ENCODE measurements at regions not wholly inside any gene's neighbourhood (a gene's known extent, or its start where the extent isn't known, plus 50 kb on each side); places are given as distances from the start of the nearest gene placed in this dataset.

- no peak overlapping the region for H3K14ac ChIP-seq (ENCODE audit: insufficient read length)
- H3K79me2 ChIP-seq (ENCODE audit: control insufficient read depth in 1 of 2, insufficient read depth in 2 of 2, low read length in 2 of 2): no peaks in the 10 kb centered on the region
- no peak overlapping the region for H2BK5ac ChIP-seq (ENCODE audit: low read depth, low read length)
- H2BK15ac ChIP-seq (ENCODE audit: low read length): no peak overlapping the region
- H3K4me3 ChIP-seq (ENCODE audit: extremely low read depth in 1 of 4, insufficient read depth in 2 of 4, low read depth in 3 of 4, low read length in 4 of 4): no peak overlapping the region
- FAIRE-seq (peak; percentile 19), DNase-seq (ENCODE audit: low read depth in 1 of 2, low spot score in 2 of 2) (no peak)
- no peak overlapping the region for H4K5ac ChIP-seq (ENCODE audit: insufficient read length, low read depth, low read length)
- no peaks in the 10 kb centered on the region for H3K79me1 ChIP-seq (ENCODE audit: low read depth, low read length)
- no peak overlapping the region for H2AFZ ChIP-seq (ENCODE audit: low read length)
- no peak overlapping the region for H4K8ac ChIP-seq (ENCODE audit: extremely low read depth, insufficient read depth, low read length)
- ChIA-PET CTCF (ENCODE audit: partially characterized antibody) (no interaction called here), POLR2A (ENCODE audit: partially characterized antibody) (no interaction called here)
- no peak overlapping the region for H2BK20ac ChIP-seq (ENCODE audit: low read length)
- H3K4ac ChIP-seq (replicated peaks; ENCODE audit: insufficient read length, low read depth, low read length): no peak overlapping the region
- H3K56ac ChIP-seq (replicated peaks; ENCODE audit: insufficient read length, low read depth, low read length): no peak overlapping the region
- H3K9ac ChIP-seq (replicated peaks in 1 of 4; ENCODE audit: extremely low read depth in 1 of 4, low read depth in 3 of 4, low read length in 3 of 4): no peak overlapping the region
- H2BK120ac ChIP-seq (replicated peaks; ENCODE audit: low read depth, low read length): no peak overlapping the region
- no peaks in the 10 kb centered on the region; a peak in 1 of 8 replicates for H3K36me3 ChIP-seq (ENCODE audit: control insufficient read depth in 2 of 4, insufficient read depth in 4 of 4, low read length in 3 of 4)
- WGBS, 2 experiments (ENCODE audit: extremely low coverage in 1 of 2, insufficient coverage in 1 of 2, insufficient read length in 1 of 2, insufficient replicate concordance in 2 of 2, low coverage in 1 of 2, low lambda C conversion rate in 2 of 2, missing lambda C conversion rate in 1 of 2): 72% methylated on average over 2 of the region's 2 CpGs; no CpG with 5 or more reads in 1 of the 2 experiments
- no peaks in the 10 kb centered on the region for H3K23me2 ChIP-seq (ENCODE audit: low read depth, low read length)
- H3K27ac ChIP-seq (ENCODE audit: low read depth, low read length): no peak overlapping the region
- H2AK5ac ChIP-seq (ENCODE audit: low read depth, low read length): no peak overlapping the region
- no peak overlapping the region for H4K91ac ChIP-seq (replicated peaks; ENCODE audit: insufficient read length, low read length)
- H3K23ac ChIP-seq (ENCODE audit: insufficient read length): no peak overlapping the region
- no peaks in the 10 kb centered on the region for H4K20me1 ChIP-seq (replicated peaks in 1 of 2; ENCODE audit: control insufficient read depth in 1 of 2, insufficient read depth in 2 of 2, low read length in 2 of 2)
- no peak overlapping the region for H3K4me2 ChIP-seq (ENCODE audit: insufficient read depth in 1 of 2, low read depth in 2 of 2, low read length in 2 of 2)
- H3K4me1 ChIP-seq (replicated peaks in 1 of 4; ENCODE audit: control insufficient read depth in 3 of 4, insufficient read depth in 4 of 4, low read length in 3 of 4): no peaks in the 10 kb centered on the region
- H3K18ac ChIP-seq (ENCODE audit: extremely low read depth, low read length): no peak overlapping the region
- H2BK12ac ChIP-seq (ENCODE audit: low read depth, low read length): no peak overlapping the region
- no peaks in the 10 kb centered on the region for H3K27me3 ChIP-seq (replicated peaks in 1 of 4; ENCODE audit: control insufficient read depth in 3 of 4, extremely low read depth in 1 of 4, insufficient read depth in 3 of 4, low read length in 3 of 4)
- peaks cover 3 to 5% of the 10 kb centered on the region in 2 experiments for H3K9me3 ChIP-seq (ENCODE audit: insufficient read depth in 2 of 2, low read depth in 1 of 2, low read length in 1 of 2)
- TF ChIP-seq RBBP5 (IDR thresholded peaks at IDR 0.05; ENCODE audit: borderline replicate concordance, low read depth, low read length) (no peak), HDAC6 (IDR thresholded peaks at IDR 0.05; ENCODE audit: low read depth, low read length) (no peak), ATF2 (IDR thresholded peaks at IDR 0.05; ENCODE audit: low read length) (no peak), TAF7 (optimal IDR thresholded peaks at IDR 0.05; ENCODE audit: borderline replicate concordance, low read depth, low read length) (no peak)
These were observed 657.4 kb upstream of the ADGRL4 start for GRCh38 chr1:79663916-79664315.

All from H1 (cell line).